Neural progenitor cell (in vitro differentiated cells): ENCODE measurements at regions not wholly inside any gene's neighbourhood (a gene's known extent, or its start where the extent isn't known, plus 50 kb on each side); places are given as distances from the start of the nearest gene placed in this dataset.

Experiments used
- EZH2 ChIP-seq: fragments of 200-600 bp; sonication (generic); IDR thresholded peaks from 2 replicates; pipeline ENCODE4 v1.6.1; 2017; ENCODE audit warnings: antibody characterized with exemption, mild to moderate bottlenecking, moderate library complexity
- EZH2phosphoT487 ChIP-seq: fragments of 200-600 bp; sonication (generic); IDR thresholded peaks from 2 replicates; pipeline ENCODE4 v1.6.1; 2017; ENCODE audit warnings: antibody characterized with exemption
- TF ChIP-seq, protein P1 (sequence below): fragments of 200-600 bp; sonication (generic); IDR thresholded peaks from 2 replicates; pipeline ENCODE4 v1.5.1; 2017; ENCODE audit warnings: antibody characterized with exemption, mild to moderate bottlenecking

DNA sequence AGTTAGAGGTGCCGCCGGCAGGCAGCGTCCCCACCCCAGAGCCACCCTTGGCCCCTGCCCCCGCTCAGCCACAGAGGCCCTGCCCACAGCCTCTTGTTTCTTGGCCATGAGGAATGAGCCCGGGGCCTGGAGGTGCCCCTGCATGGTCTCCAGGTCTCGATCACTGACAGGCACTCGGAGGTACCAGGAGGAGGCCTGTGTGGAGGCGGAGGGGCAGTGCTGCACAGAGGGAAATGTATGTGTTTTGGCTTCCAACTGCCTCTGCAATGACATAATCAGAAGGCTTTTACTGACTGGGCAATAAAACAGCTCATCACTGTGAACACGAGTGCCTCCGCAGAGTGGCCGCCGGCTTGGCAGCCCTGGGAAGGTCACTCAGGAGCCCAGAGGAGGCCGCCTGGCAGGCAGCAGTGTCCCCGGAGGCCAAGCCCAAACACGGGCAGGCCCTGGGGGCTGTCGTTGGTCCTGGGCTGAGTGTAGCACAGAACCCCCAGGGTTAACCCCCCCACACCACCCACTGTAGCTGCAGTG, 61.1 kb upstream of the GATA5 start:
- no peak for TF ChIP-seq EZH2
- TF ChIP-seq, protein P1, sequence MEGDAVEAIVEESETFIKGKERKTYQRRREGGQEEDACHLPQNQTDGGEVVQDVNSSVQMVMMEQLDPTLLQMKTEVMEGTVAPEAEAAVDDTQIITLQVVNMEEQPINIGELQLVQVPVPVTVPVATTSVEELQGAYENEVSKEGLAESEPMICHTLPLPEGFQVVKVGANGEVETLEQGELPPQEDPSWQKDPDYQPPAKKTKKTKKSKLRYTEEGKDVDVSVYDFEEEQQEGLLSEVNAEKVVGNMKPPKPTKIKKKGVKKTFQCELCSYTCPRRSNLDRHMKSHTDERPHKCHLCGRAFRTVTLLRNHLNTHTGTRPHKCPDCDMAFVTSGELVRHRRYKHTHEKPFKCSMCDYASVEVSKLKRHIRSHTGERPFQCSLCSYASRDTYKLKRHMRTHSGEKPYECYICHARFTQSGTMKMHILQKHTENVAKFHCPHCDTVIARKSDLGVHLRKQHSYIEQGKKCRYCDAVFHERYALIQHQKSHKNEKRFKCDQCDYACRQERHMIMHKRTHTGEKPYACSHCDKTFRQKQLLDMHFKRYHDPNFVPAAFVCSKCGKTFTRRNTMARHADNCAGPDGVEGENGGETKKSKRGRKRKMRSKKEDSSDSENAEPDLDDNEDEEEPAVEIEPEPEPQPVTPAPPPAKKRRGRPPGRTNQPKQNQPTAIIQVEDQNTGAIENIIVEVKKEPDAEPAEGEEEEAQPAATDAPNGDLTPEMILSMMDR: no peak
- TF ChIP-seq EZH2phosphoT487: no peak
